H7 (cell line): ENCODE measurements at regions not wholly inside any gene's neighbourhood (a gene's known extent, or its start where the extent isn't known, plus 50 kb on each side); places are given as distances from the start of the nearest gene placed in this dataset.
"Not testable (repeated sequence)": the region's sequence is repeated elsewhere in the genome, so short reads cannot be mapped to it uniquely, and the experiment has no call there.

Experiments used
- DNase-seq: peaks from one replicate; pipeline ENCODE4 v3.0.0; 2012
- H3K27me3 ChIP-seq: 2 replicates; pipeline ENCODE4 v1.6.0; 2011; ENCODE audit warnings: mild to moderate bottlenecking, low read length; ENCODE audit not compliant: control insufficient read depth, insufficient read depth
- H3K36me3 ChIP-seq: replicated peaks from 2 replicates; pipeline ENCODE4 v1.5.1; 2011; ENCODE audit warnings: low read length; ENCODE audit not compliant: control insufficient read depth, insufficient read depth
- H3K4me3 ChIP-seq: 2 replicates; pipeline ENCODE4 v1.5.1; 2011; ENCODE audit warnings: low read depth, mild to moderate bottlenecking, control low read depth, low read length, moderate library complexity; ENCODE audit not compliant: insufficient read depth

DNA sequence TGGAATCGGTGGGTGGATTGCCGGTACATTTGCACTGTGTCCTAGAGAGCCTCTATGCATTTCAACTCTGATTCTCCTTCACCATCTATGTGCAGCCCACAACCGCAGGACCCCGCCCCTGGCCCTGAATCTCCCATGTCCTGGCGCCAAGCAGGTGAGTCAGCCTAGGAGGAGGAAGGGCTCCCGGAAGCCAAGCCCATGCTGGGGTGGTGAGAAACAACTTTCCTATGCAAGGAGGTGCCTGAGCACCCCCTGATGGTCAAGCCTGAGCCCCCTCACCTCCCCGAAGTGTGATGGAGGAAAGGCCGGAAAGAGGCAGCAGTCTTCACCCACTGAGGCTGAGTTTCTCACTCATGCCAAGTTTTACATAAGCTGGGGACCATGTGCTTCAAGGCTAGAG is 110.8 kb downstream of the TNFRSF13B start:
- not testable (repeated sequence) for H3K36me3 ChIP-seq, DNase-seq, H3K4me3 ChIP-seq, H3K27me3 ChIP-seq

DNA sequence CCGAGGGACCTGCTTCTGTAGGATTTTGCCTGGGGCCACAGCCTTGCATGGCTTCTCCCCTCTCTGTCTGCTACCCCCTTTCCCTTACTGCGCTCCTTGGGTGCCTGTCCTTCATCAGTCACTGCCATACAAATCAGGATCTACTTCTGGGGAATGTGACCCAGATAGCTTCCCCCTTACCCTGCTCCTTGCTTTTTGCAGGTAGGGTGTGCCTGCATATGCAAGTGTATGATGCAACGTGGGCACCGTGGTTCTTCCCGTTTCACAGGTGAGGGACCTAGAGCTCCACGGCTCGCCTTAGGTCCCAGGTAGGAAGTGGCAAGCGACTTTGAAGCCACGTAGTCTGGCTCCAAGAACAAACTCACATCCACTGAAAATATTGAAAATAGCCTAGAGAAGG is 111.5 kb downstream of the TNFRSF13B start:
- H3K4me3 ChIP-seq, DNase-seq, H3K36me3 ChIP-seq, H3K27me3 ChIP-seq: not testable (repeated sequence)

DNA sequence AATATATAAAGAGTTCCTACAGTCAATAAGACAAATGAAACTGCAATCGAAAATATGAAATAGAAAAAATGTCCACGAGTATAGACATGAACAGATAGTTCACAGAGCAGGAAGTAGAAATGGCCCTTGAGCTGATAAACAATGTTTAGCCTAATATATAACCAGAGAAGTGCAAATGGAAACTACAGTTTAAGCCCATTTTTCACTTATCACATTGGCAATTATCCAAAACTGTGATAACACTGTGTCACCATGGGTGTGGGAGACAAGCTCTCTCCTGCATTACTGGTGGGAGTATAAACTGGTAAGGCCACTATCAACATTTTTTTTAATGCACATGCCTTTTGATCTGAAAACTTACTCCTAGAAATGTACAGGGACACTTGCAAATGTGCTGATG is 112.4 kb downstream of the TNFRSF13B start:
- H3K4me3 ChIP-seq, H3K36me3 ChIP-seq, DNase-seq, H3K27me3 ChIP-seq: not testable (repeated sequence)

DNA sequence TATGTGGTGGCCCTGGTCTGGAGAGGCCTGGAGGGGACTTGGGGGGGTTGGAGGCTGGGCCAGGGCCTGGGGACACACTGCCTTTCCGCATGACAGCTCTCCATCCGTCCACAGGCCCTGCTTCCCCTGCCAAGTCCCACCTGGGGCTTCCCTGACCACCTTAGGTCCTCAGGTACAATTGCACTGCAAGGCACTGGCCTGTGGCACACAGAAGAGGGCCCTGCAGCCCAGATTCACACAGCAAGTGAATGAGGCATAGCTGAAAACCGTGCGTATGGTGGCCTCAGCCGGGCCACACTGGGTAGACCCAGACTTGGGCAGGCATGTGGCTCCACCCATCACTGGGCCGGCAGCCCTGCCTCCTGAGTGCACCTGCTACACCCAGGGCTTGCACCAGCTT is 114.2 kb downstream of the TNFRSF13B start:
- H3K36me3 ChIP-seq, H3K4me3 ChIP-seq, DNase-seq, H3K27me3 ChIP-seq: not testable (repeated sequence)

DNA sequence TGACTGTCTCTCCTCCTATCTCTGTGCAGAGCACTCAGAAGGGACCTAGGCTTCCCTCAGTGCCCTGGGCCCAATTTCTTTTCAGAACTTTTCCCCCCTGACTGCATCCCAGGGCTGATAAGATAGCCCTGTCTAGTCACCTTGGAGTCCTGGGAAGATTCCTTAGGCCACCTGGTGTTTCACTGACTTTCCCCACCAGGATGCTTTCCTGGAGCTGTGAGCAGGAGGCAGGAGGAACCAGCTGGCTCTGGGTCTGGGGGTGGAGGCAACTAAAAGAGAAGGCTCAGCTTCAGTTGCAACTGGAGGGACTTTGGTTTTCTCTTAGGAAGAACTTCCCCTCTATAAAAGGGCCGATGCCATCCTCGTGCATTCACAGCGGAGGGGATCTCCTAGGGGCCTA is 115.1 kb downstream of the TNFRSF13B start:
- H3K4me3 ChIP-seq, H3K36me3 ChIP-seq, H3K27me3 ChIP-seq, DNase-seq: not testable (repeated sequence)

DNA sequence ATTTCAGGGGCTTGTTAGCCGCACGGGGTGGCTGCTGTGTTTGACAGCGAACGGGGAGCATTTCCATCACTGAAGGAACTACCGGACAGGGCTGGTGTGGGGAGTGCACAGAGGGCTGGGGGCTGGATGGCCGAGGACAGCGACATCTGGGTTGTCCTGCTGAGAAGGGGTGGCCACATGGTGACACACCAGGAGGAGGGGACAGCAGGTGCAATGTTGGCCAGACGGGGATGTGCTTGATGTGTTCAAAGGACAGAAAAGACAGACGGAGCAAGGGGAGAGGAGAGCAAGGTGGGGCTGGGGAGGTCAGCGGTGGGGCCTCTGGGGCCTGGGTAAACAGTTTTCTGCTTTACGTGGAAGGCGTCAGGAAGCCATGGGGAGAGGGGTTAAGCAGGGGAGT is 115.7 kb downstream of the TNFRSF13B start:
- H3K4me3 ChIP-seq, H3K36me3 ChIP-seq, H3K27me3 ChIP-seq: not testable (repeated sequence)

DNA sequence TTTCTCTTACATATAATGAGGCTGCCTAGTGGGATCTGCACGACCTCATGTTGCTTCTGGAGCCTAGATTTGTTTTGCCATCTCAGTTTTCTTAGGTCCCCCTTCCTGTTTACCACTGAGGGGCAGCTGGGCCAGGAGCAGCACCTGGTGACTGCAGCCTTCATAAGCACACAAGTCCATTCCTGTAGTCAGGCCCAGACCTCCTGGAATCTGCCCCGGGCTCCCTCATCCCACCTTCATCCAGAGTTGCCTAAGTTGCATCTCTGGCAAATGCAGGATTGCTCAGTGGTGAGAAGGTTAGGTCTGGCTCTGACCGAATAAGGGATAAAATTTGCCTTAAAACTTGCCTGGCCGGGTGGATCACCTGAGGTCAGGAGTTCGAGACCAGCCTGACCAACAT is 117.3 kb downstream of the TNFRSF13B start:
- DNase-seq, H3K27me3 ChIP-seq, H3K4me3 ChIP-seq, H3K36me3 ChIP-seq: not testable (repeated sequence)

More for the DNA sequence above, 115.7 kb downstream of the TNFRSF13B start:
- DNase-seq = not testable (repeated sequence)

DNA sequence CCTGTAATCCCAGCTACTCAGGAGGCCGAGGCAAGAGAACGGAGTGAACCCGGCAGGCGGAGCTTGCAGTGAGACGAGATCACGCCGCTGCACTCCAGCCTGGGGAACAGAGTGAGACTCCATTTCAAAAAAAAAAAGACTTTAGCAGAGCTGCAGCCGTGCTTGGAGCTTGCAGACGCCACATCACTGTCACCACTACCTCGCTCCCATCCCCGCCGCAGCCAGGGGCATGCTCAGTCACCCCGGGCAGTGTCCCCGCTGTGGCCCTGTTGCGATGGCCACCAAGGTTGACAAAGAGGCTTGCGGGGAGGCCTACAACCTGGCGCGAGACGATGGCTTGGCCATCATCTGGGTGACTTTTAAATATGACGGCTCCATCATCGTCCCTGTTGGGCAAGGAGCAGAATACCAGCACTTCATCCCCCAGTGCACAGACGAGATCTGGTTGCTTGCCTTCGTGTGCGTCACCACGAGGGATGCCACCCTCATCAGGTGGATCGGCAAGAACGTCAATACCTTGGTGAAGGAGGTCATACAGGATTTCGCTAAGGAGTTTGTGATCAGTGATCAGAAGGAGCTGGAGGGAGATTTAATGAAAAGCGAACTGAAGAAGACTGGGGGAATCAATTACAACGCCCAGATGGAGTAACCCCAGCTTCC is 118.1 kb downstream of the TNFRSF13B start:
- Histone ChIP-seq H3K4me3 (no peak overlapping the region), H3K36me3 (no peaks in the 10 kb centered on the region), H3K27me3 (no peaks in the 10 kb centered on the region)
- DNase-seq = no peak

DNA sequence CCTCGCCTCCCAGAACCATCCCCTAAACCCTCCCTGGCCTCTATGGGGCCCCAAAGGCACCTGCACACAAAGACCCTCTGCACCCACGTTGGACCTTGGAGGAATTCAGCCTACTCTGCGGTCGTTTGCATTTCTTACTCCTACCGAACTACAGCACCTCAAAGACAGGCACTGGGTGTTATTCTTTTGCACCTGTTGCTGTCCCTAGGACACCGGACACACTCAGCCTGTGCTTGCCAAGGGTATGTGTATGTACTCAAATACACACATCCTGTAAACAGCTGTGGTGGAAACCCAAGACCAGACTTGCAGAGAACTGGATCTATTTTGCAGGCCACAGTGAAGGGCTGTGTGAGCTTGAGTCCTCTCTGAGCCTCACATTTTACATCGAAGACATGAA is 122.1 kb downstream of the TNFRSF13B start:
- H3K27me3 ChIP-seq, DNase-seq: not testable (repeated sequence)

DNA sequence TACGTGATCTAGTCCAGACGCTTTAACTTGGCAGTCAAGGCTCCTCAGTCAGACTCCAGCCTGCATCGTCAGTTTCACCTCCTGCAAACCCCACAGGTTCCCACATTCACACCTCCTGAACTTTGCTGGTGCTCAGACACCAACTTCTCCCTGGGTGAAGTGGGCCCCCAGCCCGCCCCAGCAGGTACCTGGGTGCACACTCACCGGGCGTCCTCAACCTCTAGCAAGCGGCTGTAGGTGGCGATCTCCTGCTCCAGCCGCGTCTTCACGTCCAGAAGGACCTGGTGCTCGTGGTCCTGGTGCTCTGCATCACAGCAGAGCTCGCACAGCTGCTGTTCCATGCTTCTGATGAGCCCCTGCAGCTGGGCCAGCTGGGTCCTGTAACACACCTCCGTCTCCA is 122.9 kb downstream of the TNFRSF13B start:
- H3K36me3 ChIP-seq, H3K27me3 ChIP-seq, H3K4me3 ChIP-seq, DNase-seq: not testable (repeated sequence)

More for the DNA sequence above, 122.1 kb downstream of the TNFRSF13B start:
- H3K36me3 ChIP-seq, H3K4me3 ChIP-seq: not testable (repeated sequence)

DNA sequence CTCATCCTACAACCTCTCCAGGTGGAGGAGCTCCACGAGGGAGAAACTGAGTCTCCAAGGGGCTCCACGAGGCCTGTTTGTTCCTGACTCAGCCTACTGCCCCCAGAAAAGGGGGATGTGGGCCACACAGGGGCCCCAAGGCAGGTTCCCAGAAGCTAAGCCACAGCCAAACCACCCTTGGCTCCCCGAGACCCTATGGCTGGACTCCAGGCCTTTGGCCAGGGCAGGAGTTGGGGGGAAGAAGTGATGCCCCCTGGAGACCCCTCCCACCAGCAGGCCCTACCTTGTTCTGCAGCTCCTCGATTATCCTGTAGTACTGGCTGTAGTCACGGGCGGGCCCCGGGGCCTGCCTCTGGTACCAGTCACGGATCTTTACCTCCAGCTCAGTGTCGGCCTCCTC is 126.8 kb downstream of the TNFRSF13B start:
- H3K4me3 ChIP-seq, DNase-seq, H3K36me3 ChIP-seq, H3K27me3 ChIP-seq: not testable (repeated sequence)

DNA sequence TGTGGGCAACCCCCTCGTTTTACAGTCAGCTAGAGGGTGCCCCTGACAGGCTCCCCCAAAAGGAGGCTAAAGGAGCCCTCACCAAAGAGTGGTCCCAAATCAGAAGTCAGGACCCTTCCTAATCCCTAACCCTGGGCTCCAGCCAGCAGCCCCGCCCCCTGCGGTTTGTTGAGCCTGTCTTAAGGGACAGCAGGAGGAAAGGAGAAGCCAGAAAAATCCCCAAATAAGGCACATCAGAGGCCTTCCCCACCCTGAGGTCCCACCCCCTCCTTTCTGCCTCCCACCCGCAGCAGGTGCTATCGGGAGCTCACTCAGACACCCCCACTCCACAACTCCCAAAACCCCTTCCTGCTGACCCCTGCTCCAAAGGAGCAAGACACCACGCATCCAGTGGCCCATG is 127.2 kb downstream of the TNFRSF13B start:
- H3K27me3 ChIP-seq, DNase-seq, H3K4me3 ChIP-seq: not testable (repeated sequence)

DNA sequence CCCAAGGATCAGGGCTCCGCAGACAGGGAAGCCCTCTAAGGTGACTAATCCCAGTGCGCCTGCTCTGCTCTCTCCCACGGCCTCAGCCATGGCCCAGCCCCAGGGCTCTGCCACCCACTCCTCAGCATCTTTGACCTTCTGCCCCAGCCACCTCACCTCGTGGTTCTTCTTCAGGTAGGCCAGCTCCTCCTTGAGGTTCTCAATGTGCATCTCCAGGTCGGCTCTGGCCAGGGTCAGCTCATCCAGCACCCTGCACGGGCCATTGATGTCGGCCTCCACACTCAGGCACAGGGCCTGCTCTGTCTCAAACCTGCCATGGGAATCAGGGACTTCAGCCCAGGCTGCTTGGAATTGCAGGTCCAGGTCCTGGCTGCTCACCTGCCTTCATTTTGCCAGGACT is 128.4 kb downstream of the TNFRSF13B start:
- H3K27me3 ChIP-seq, H3K36me3 ChIP-seq, H3K4me3 ChIP-seq, DNase-seq: not testable (repeated sequence)

More for the DNA sequence above, 127.2 kb downstream of the TNFRSF13B start:
- not testable (repeated sequence) for H3K36me3 ChIP-seq

DNA sequence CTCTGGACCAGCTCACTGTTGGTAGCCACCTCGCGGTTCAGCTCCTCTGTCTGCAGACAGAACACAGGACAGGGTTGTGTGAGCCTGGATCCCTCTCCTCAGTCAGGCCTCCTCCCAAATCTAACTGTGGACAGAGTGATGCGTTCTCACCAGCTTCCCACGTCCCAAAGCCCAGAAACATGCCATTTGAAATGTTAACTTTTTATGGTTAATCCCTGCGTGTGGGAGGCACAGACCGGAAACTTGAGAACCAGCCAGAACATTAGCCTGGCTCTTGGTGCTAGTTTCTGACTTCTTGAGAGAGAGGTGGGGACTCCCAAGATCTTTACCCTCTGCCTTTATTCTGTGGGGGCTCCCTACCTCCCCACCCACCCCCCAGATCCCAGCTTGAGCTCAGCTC is 129.6 kb downstream of the TNFRSF13B start:
- H3K27me3 ChIP-seq, DNase-seq, H3K4me3 ChIP-seq, H3K36me3 ChIP-seq: not testable (repeated sequence)

DNA sequence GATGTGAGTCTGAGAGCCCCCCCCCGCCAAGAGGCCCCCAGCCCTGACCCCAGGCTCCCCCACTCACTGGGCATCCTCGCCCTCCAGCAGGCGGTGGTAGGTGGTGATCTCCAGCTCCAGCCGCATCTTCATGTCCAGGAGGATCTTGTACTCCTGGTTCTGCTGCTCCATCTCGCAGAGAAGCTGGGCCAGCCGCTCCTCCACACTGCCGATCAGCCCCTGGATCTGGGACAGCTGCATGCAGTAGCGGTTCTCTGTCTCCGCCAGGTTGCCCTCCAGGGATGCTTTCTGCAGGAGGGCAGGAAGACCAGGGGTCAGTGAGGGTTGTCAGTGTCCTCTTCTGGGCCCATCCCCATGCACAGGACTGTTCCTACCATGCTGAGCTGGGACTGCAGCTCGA is 130.0 kb downstream of the TNFRSF13B start:
- DNase-seq, H3K4me3 ChIP-seq, H3K27me3 ChIP-seq, H3K36me3 ChIP-seq: not testable (repeated sequence)

DNA sequence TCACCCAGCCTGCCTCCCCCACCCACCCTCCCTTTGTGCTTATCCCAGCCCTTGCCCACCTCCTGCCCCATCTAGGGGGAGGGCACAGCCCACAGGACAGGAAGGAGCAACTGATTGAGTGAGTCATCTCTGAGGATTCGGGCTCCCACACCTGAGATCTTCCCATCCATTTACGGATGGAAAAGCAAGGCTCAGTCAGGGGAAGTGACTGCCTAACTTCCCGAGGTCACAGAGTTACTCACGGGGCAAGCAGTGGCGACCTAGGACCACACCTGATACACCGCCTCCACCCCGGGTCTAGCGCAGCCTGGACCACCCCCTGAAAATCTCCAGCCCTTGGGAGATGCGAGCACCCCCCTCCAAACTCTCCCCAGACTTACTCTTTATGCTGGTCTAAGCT is 131.7 kb downstream of the TNFRSF13B start:
- not testable (repeated sequence) for DNase-seq, H3K36me3 ChIP-seq, H3K4me3 ChIP-seq, H3K27me3 ChIP-seq
